AG10803 (cell line): ENCODE measurements at regions not wholly inside any gene's neighbourhood (a gene's known extent, or its start where the extent isn't known, plus 50 kb on each side); places are given as distances from the start of the nearest gene placed in this dataset.
"Not testable (repeated sequence)": the region's sequence is repeated elsewhere in the genome, so short reads cannot be mapped to it uniquely, and the experiment has no call there.

Source experiments
- DNase-seq: peaks from one replicate; pipeline ENCODE4 v3.0.0; 2010; ENCODE audit warnings: low read depth
- H3K4me3 ChIP-seq: 2 replicates; pipeline ENCODE4 v1.5.1; 2011; ENCODE audit warnings: mild to moderate bottlenecking, low read length, control low read depth
- TF ChIP-seq, protein P1 (sequence below): conservative IDR thresholded peaks from 2 replicates; pipeline ENCODE4 v1.5.1; 2011; ENCODE audit warnings: mild to moderate bottlenecking, low read length, control low read depth, inconsistent platforms

DNA sequence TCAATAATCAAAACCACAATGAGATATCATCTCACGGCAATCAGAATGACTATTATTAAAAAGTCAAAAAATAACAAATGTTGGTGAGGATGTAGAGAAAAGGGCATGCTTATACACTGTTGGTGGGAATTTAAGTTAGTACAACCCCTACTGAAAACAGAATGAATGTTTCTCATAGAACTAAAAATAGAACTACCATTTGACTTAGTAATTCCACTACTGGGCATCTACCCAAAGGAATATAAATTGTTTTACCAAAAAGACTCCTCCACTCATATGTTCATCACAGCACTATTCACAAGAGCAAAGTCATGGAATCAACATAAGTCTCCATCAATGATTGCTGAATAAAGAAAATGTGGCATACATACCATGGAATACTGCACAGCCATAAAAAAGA is 278.1 kb upstream of the ARSJ start:
- DNase-seq, result no peak
- TF ChIP-seq, protein P1, sequence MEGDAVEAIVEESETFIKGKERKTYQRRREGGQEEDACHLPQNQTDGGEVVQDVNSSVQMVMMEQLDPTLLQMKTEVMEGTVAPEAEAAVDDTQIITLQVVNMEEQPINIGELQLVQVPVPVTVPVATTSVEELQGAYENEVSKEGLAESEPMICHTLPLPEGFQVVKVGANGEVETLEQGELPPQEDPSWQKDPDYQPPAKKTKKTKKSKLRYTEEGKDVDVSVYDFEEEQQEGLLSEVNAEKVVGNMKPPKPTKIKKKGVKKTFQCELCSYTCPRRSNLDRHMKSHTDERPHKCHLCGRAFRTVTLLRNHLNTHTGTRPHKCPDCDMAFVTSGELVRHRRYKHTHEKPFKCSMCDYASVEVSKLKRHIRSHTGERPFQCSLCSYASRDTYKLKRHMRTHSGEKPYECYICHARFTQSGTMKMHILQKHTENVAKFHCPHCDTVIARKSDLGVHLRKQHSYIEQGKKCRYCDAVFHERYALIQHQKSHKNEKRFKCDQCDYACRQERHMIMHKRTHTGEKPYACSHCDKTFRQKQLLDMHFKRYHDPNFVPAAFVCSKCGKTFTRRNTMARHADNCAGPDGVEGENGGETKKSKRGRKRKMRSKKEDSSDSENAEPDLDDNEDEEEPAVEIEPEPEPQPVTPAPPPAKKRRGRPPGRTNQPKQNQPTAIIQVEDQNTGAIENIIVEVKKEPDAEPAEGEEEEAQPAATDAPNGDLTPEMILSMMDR, result no peak
- H3K4me3 ChIP-seq, result no peak overlapping the region

DNA sequence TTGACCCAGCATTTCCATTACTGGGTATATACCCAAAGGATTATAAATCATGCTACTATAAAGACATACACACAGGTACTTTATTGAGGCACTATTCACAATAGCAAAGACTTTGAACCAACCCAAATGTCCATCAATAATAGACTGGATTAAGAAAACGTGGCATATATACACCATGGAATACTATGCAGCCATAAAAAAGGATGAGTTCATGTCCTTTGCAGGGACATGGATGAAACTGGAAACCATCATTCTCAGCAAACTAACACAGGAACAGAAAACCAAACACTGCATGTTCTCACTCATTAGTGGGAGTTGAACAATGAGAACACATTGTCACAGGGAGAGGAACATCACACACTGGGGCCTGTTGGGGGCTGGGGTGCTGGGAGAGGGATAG is 283.0 kb upstream of the ARSJ start:
- H3K4me3 ChIP-seq, DNase-seq: not testable (repeated sequence)

DNA sequence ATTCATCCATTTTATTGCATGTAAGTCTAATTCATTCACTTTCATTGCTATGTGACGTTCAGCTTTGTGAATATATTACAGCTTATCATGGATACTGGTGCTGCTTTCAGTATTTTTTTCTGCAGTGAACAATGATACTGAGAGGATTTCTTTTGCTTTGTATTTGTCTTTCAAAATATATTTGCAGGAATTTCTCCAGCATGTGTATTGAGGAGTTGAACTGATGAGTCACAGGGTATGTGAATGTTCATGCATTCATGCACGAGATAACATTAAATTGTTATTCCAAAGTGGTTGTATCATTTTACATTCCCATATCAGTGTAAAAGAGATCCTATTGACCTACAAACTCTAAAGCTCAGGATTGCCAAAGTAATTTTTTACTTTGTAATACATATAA is 283.8 kb upstream of the ARSJ start:
- TF ChIP-seq, protein P1, result no peak
- H3K4me3 ChIP-seq, result no peak overlapping the region
- DNase-seq, result peak; percentile 48

DNA sequence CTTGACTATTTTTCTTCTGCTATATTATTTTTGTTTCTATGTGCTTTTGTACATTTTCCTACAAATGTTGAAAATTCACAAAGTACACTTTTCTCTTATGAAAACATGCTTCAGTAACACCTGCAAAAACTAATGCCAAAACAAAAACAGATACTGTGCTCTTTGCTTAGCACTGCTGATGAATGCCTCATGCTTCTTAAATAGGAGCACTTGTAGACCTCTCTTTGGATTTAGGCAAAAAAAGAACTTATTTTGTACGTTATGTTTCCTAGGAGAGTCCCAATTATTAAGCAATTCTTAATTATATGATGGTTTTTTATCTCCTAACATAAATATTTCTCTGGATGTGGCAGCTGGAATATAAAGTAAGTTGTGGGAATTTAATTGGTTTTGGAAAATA is 285.0 kb upstream of the ARSJ start:
- DNase-seq, result no peak
- TF ChIP-seq, protein P1, result no peak
- no peak overlapping the region for H3K4me3 ChIP-seq

DNA sequence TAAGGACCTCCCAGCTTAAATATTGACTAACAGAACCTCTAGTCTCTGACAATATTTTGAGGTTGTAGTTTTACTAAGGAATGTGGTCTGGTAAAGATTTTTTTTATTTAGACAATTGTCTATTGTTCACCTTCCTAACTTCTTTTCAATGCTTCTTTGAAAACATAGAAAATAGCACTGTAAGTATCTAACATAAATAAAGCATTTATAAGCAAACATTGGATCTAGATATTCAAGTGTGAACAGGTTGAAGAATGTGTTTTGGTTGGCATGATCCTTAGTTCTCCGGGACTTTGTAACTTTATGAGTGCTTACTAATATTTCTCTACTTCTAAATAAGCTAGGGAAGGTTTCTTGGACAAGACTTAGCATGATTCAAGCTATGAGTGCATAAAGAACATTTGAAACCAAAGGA is 285.4 kb upstream of the ARSJ start:
- TF ChIP-seq, protein P1, result no peak
- no peak overlapping the region for H3K4me3 ChIP-seq
- DNase-seq, result peak; percentile 33

DNA sequence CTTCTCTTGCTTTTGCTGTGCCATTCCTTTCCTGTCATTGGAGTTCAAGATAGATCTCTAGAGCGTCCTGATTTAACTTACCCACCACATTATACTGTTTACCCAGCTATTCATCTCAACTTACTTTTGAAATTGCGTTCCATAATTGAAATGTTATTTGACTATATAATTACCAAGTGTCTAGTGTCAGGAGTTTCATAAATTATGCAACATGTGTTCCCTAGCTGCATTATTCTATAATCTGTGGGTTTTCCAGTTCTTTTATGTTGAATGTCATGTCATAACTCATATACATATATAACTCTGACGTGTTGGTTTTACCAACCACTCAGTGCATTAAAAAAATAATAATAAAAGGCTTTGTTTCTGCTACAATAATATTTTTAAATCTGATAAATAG is 285.9 kb upstream of the ARSJ start:
- H3K4me3 ChIP-seq, result no peak overlapping the region
- TF ChIP-seq, protein P1, result no peak
- no peak for DNase-seq

DNA sequence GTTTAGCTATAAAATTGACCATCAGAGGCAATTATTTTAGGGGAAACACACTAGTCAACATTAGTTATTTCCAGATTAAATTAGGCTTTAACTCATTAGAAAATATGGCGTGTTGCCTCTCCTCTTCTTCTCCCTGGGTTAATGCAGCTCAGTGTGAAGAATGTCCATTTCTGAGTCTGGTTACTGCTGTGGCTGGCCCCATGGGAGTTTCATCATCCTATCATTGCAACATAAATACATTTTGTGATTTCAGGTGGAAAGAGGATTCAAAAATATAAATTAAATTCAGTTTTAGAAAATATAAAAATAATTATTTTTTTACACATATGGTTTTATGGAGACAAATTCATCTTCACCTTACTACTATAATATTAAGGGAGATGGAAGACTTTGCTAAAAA is 288.5 kb upstream of the ARSJ start:
- DNase-seq, result peak; percentile 38
- TF ChIP-seq, protein P1, result no peak
- H3K4me3 ChIP-seq, result no peak overlapping the region

DNA sequence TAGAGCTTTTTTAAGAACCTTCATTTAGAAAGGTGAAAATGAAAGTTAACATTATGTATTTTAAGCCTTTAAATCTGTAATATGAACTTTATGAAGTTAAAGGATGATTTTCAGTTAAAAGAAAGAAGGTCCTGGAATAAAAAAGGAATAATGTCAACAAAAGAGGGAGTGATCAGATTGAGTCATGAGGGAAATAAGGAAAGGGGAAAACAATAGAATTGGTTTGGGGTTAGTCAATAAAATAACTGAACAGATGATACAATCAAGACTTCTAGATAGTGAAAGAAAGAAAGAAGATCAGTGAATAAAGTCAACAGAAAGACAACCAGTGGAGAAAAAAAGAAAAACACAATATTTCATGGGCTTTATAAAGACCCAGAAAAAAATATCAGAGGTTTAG is 291.6 kb upstream of the ARSJ start:
- TF ChIP-seq, protein P1, result no peak
- DNase-seq, result no peak

More for the DNA sequence above, 291.6 kb upstream of the ARSJ start:
- H3K4me3 ChIP-seq, result no peak overlapping the region
